ENCODE measurements at regions not wholly inside any gene's neighbourhood (a gene's known extent, or its start where the extent isn't known, plus 50 kb on each side); places are given as distances from the start of the nearest gene placed in this dataset.

DNA sequence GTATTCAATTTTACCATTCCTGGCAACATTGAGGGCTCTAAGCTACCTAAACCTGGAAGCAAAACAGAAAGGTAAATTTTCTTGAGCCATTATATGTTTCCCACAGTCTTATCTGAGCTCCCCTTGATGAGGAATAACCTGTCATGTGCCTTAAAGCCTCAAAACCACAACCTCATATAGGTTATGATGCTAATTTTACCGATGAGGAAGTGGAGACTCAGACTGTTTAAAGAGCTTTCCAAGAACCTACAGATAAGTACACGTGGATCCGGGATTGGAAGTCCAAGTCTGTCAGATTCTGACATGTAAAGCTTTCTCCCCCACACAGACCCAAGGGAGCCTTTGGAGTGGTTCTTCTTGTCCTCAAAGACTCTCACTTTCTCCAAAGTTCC is 140.5 kb downstream of the SEMA6D start:
- POLR2A ChIA-PET: no interaction called here
- TF ChIP-seq, protein P1, sequence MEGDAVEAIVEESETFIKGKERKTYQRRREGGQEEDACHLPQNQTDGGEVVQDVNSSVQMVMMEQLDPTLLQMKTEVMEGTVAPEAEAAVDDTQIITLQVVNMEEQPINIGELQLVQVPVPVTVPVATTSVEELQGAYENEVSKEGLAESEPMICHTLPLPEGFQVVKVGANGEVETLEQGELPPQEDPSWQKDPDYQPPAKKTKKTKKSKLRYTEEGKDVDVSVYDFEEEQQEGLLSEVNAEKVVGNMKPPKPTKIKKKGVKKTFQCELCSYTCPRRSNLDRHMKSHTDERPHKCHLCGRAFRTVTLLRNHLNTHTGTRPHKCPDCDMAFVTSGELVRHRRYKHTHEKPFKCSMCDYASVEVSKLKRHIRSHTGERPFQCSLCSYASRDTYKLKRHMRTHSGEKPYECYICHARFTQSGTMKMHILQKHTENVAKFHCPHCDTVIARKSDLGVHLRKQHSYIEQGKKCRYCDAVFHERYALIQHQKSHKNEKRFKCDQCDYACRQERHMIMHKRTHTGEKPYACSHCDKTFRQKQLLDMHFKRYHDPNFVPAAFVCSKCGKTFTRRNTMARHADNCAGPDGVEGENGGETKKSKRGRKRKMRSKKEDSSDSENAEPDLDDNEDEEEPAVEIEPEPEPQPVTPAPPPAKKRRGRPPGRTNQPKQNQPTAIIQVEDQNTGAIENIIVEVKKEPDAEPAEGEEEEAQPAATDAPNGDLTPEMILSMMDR (IDR thresholded peaks at IDR 0.05; ENCODE audit: insufficient read depth, low read depth, low read length): no peak

DNA sequence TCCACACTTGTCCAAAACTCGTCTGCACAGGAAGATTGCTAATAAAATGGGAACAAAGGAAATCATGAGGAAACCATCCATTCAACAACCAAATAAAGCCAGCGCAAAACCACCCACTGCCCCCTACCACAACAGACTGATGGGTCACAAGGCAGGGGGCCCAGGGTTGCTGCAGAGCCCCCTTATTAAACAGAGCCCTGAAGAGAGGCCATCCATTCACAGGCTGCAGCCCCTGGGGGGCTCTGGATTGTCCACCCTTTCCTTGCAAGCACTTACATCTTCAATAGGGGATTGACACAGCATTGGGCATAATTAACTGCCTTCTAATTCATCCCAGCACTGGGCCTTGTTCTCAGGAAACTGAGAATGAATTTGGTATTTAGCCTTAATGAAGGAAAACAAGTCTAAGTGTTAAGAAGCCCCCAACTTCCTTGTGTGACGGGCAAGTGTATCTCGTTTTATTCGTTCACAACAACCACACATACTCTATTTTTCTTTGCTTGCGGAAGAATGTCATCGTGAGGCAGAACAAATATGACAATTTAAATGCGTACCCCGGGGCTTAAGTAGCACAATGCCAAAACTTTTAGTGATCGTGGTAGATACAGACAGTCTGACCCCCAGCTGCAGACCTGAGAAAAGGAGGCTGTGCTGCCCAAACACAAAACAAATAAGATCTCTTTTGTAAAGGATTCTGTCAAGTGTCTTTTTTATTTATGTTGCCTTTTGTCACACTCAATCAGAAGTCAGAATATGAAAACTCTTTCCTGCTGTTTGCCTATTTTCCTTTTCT is 144.0 kb downstream of the SEMA6D start:
- H3K27me3 ChIP-seq (ENCODE audit: control insufficient read depth, insufficient read depth, low read length): peaks cover 1% of the 10 kb centered on the region; the same call in 1 of the 2 replicates
- TF ChIP-seq, protein P1 (IDR thresholded peaks at IDR 0.05; ENCODE audit: insufficient read depth, low read depth, low read length): no peak
- ChIA-PET POLR2A (no interaction called here), CTCF (no interaction called here)
- H3K4me3 ChIP-seq (ENCODE audit: low read depth, low read length): no peak overlapping the region
- no peaks in the 10 kb centered on the region for H3K36me3 ChIP-seq (ENCODE audit: control insufficient read depth, insufficient read depth, low read length)
- no peak for DNase-seq (ENCODE audit: low read depth)

More for the DNA sequence above, 140.5 kb downstream of the SEMA6D start:
- Histone ChIP-seq H3K4me3 (ENCODE audit: low read depth, low read length) (no peak overlapping the region), H3K27me3 (ENCODE audit: control insufficient read depth, insufficient read depth, low read length) (peaks cover 1% of the 10 kb centered on the region; the same call in 1 of the 2 replicates), H3K36me3 (ENCODE audit: control insufficient read depth, insufficient read depth, low read length) (no peaks in the 10 kb centered on the region)
- DNase-seq (ENCODE audit: low read depth): no peak
- CTCF ChIA-PET: interaction anchor here (0.6 kb wide), 1 partner anchor 11 kb away, joined by 3 read pairs; no protein-coding TSS in a partner anchor

DNA sequence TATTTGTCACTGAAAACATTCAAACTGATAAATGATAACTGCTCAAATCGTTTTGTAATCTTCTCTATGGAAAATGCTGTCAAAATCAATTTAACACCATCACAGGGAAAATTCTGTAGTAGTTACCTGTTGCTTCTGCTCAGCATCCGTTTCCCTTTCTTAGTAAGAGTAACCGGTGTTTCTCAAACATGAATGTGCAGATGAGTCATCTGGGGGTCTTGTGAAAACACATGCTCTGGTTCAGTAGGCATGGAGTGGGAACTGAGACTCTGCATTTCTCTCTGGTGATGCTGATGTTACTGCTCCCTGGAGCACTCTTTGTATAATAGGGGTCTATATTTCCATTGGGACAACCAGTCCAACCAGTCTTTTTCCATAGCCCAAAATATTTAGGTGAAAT is 145.1 kb downstream of the SEMA6D start:
- ChIA-PET CTCF (no interaction called here), POLR2A (no interaction called here)
- TF ChIP-seq, protein P1 (IDR thresholded peaks at IDR 0.05; ENCODE audit: insufficient read depth, low read depth, low read length): no peak
- no peak overlapping the region for H3K4me3 ChIP-seq (ENCODE audit: low read depth, low read length)
- peaks cover 1% of the 10 kb centered on the region; the same call in 1 of the 2 replicates for H3K27me3 ChIP-seq (ENCODE audit: control insufficient read depth, insufficient read depth, low read length)
- H3K36me3 ChIP-seq (ENCODE audit: control insufficient read depth, insufficient read depth, low read length): no peaks in the 10 kb centered on the region
- DNase-seq (ENCODE audit: low read depth): no peak

DNA sequence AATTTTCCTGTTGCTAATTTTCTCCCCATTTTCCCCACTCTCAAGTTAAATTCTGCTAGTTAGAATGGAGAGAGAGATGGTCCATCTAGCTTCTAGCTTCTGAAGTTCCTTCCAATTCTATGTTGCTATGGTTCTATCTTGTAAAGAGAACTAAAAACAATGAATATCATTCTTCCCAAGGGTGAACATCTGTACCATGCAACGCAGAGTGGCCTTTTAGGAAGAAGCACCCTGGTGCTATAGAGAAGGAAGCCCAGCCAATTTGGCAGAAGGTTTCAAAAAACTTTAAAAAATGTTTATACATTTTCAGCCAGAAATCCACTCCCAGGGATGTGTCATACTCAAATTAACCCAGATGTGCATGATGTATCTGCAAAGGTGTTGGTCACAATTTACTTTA is 149.1 kb downstream of the SEMA6D start:
- TF ChIP-seq, protein P1 (IDR thresholded peaks at IDR 0.05; ENCODE audit: insufficient read depth, low read depth, low read length): no peak
- DNase-seq (ENCODE audit: low read depth): no peak
- ChIA-PET CTCF (no interaction called here), POLR2A (no interaction called here)
- Histone ChIP-seq H3K4me3 (ENCODE audit: low read depth, low read length) (no peak overlapping the region), H3K27me3 (ENCODE audit: control insufficient read depth, insufficient read depth, low read length) (no peaks in the 10 kb centered on the region), H3K36me3 (ENCODE audit: control insufficient read depth, insufficient read depth, low read length) (no peaks in the 10 kb centered on the region)

DNA sequence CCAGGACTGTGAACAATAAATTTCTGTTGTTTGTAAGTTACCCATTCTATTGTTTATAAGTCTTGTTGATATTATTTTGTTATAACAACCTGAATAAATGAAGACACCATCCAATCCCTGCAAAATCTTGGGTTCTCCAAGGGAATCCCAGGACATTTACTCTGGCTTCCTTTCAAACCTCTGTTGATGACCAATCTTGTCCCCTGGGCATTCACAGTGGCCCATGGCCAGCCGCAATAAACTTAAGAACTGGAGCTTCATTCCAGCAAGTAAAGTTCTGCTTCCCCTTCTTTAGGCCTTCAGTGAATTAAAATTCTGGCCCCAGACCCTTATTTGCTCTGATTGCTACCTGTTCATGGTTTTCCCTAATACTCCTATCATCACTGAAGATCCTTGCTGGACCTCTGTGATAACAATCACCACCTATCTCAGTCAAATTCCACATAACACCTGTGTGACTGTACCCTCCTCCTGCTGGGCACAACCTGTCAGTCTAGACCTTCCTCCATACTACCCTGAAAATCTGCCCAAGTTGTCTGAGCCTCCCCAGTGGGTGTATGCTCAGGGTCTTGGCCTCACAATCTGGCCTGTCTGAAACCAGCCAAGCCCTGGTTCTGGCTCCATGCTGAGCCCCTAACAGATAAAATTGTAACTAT is 153.1 kb downstream of the SEMA6D start:
- no peak overlapping the region for H3K4me3 ChIP-seq (ENCODE audit: low read depth, low read length)
- CTCF ChIA-PET: no interaction called here

More for the DNA sequence above, 153.1 kb downstream of the SEMA6D start:
- H3K27me3 ChIP-seq (ENCODE audit: control insufficient read depth, insufficient read depth, low read length): no peaks in the 10 kb centered on the region
- H3K36me3 ChIP-seq (ENCODE audit: control insufficient read depth, insufficient read depth, low read length): no peaks in the 10 kb centered on the region
- POLR2A ChIA-PET: no interaction called here
- TF ChIP-seq, protein P1 (IDR thresholded peaks at IDR 0.05; ENCODE audit: insufficient read depth, low read depth, low read length): no peak
- no peak for DNase-seq (ENCODE audit: low read depth)
